ENCODE measurements at regions not wholly inside any gene's neighbourhood (a gene's known extent, or its start where the extent isn't known, plus 50 kb on each side); places are given as distances from the start of the nearest gene placed in this dataset.

- no peak overlapping the region for H3K27ac Mint-ChIP-seq
- no peak overlapping the region for H3K4me3 ChIP-seq (ENCODE audit: low read length)
- no peaks in the 10 kb centered on the region for H3K36me3 ChIP-seq (ENCODE audit: insufficient read depth, low read length)
- no peaks in the 10 kb centered on the region for H3K27me3 Mint-ChIP-seq
- H3K27me3 ChIP-seq (ENCODE audit: control insufficient read depth in 1 of 2, insufficient read depth in 2 of 2, low read length in 2 of 2) = no peaks in the 10 kb centered on the region
- no peak overlapping the region for H3K27ac ChIP-seq (ENCODE audit: low read depth in 1 of 2, low read length in 2 of 2)
- POLR2A ChIA-PET = interaction anchor here (0.6 kb wide), 1 partner anchor 1465 kb away, joined by 3 read pairs; no protein-coding TSS in a partner anchor
- no peaks in the 10 kb centered on the region for H3K4me1 ChIP-seq (ENCODE audit: insufficient read depth, low read length)
- no peak for TF ChIP-seq CTCF (IDR thresholded peaks at IDR 0.05)
- no peaks in the 10 kb centered on the region for H3K9me3 ChIP-seq (ENCODE audit: control insufficient read depth in 1 of 2, insufficient read depth in 1 of 2, low read length in 2 of 2)
- ATAC-seq (ENCODE audit: poor library complexity) (no peak), DNase-seq (no peak)
- intact Hi-C loops (cut with DNase I, micrococcal nuclease) = no loop called here
- no peak overlapping the region for H3K4me3 Mint-ChIP-seq
- H3K9me3 Mint-ChIP-seq = no peaks in the 10 kb centered on the region
- no peaks in the 10 kb centered on the region for H3K4me1 Mint-ChIP-seq (ENCODE audit: low read depth)
- H3K36me3 Mint-ChIP-seq (ENCODE audit: low read depth) = no peaks in the 10 kb centered on the region
- CTCF ChIA-PET = interaction anchor here (0.6 kb wide), 1 partner anchor 546 kb away, joined by 3 read pairs; no protein-coding TSS in a partner anchor
Measured at GRCh38 chr5:109619606-109620005, 70.1 kb upstream of the MAN2A1 start.

- Histone ChIP-seq H3K9me3 (ENCODE audit: control insufficient read depth in 1 of 2, insufficient read depth in 1 of 2, low read length in 2 of 2) (no peaks in the 10 kb centered on the region), H3K4me1 (ENCODE audit: insufficient read depth, low read length) (no peaks in the 10 kb centered on the region), H3K36me3 (ENCODE audit: insufficient read depth, low read length) (no peaks in the 10 kb centered on the region), H3K27ac (ENCODE audit: low read depth in 1 of 2, low read length in 2 of 2) (no peak overlapping the region), H3K4me3 (ENCODE audit: low read length) (no peak overlapping the region), H3K27me3 (ENCODE audit: control insufficient read depth in 1 of 2, insufficient read depth in 2 of 2, low read length in 2 of 2) (no peaks in the 10 kb centered on the region)
- ChIA-PET CTCF (interaction anchor here (0.6 kb wide), 1 partner anchor 546 kb away, joined by 3 read pairs; no protein-coding TSS in a partner anchor), POLR2A (interaction anchor here (0.6 kb wide), 1 partner anchor 1466 kb away, joined by 3 read pairs; no protein-coding TSS in a partner anchor)
- peak in 2 of 14 experiments; percentile 3 to 15 for DNase-seq
- intact Hi-C loops (cut with DNase I, micrococcal nuclease) = no loop called here
- TF ChIP-seq CTCF (IDR thresholded peaks at IDR 0.05) = no peak
- Mint-ChIP-seq H3K27ac (no peak overlapping the region), H3K4me3 (no peak overlapping the region), H3K36me3 (ENCODE audit: low read depth) (no peaks in the 10 kb centered on the region), H3K9me3 (no peaks in the 10 kb centered on the region), H3K4me1 (ENCODE audit: low read depth) (no peaks in the 10 kb centered on the region), H3K27me3 (no peaks in the 10 kb centered on the region)
- ATAC-seq (ENCODE audit: poor library complexity) = no peak
Measured at GRCh38 chr5:109619021-109619460, 70.7 kb upstream of the MAN2A1 start.

GRCh38 chr5:109614981-109615380 is 74.7 kb upstream of the MAN2A1 start:
- Mint-ChIP-seq H3K36me3 (ENCODE audit: low read depth) (no peaks in the 10 kb centered on the region), H3K4me3 (no peak overlapping the region)

More at GRCh38 chr5:109614981-109615380, 74.7 kb upstream of the MAN2A1 start:
- ChIA-PET CTCF (no interaction called here), POLR2A (no interaction called here)
- H3K36me3 ChIP-seq (ENCODE audit: insufficient read depth, low read length) = no peaks in the 10 kb centered on the region
- ATAC-seq (ENCODE audit: poor library complexity) (no peak), DNase-seq (no peak)
- H3K9me3 ChIP-seq (ENCODE audit: control insufficient read depth in 1 of 2, insufficient read depth in 1 of 2, low read length in 2 of 2) = no peaks in the 10 kb centered on the region
- no peaks in the 10 kb centered on the region for H3K4me1 ChIP-seq (ENCODE audit: insufficient read depth, low read length)
- Mint-ChIP-seq H3K27ac (no peak overlapping the region), H3K27me3 (no peaks in the 10 kb centered on the region), H3K4me1 (ENCODE audit: low read depth) (no peaks in the 10 kb centered on the region), H3K9me3 (no peaks in the 10 kb centered on the region)
- no peak for TF ChIP-seq CTCF (IDR thresholded peaks at IDR 0.05)
- no peak overlapping the region for H3K27ac ChIP-seq (ENCODE audit: low read depth in 1 of 2, low read length in 2 of 2)
- intact Hi-C loops (cut with DNase I, micrococcal nuclease) = no loop called here
- no peak overlapping the region for H3K4me3 ChIP-seq (ENCODE audit: low read length)
- no peaks in the 10 kb centered on the region for H3K27me3 ChIP-seq (ENCODE audit: control insufficient read depth in 1 of 2, insufficient read depth in 2 of 2, low read length in 2 of 2)
